Erythroblast (primary cell): ENCODE measurements at regions not wholly inside any gene's neighbourhood (a gene's known extent, or its start where the extent isn't known, plus 50 kb on each side); places are given as distances from the start of the nearest gene placed in this dataset.

ENCODE experiments used
- GATA1 ChIP-seq: IDR thresholded peaks from 2 replicates; pipeline ENCODE4 v1.6.1; 2011; ENCODE audit warnings: low read depth, mild to moderate bottlenecking, control low read depth, low read length, moderate library complexity
- POLR2A ChIP-seq: IDR thresholded peaks from 2 replicates; pipeline ENCODE4 v1.6.1; 2011; ENCODE audit warnings: mild to moderate bottlenecking, low read length

DNA sequence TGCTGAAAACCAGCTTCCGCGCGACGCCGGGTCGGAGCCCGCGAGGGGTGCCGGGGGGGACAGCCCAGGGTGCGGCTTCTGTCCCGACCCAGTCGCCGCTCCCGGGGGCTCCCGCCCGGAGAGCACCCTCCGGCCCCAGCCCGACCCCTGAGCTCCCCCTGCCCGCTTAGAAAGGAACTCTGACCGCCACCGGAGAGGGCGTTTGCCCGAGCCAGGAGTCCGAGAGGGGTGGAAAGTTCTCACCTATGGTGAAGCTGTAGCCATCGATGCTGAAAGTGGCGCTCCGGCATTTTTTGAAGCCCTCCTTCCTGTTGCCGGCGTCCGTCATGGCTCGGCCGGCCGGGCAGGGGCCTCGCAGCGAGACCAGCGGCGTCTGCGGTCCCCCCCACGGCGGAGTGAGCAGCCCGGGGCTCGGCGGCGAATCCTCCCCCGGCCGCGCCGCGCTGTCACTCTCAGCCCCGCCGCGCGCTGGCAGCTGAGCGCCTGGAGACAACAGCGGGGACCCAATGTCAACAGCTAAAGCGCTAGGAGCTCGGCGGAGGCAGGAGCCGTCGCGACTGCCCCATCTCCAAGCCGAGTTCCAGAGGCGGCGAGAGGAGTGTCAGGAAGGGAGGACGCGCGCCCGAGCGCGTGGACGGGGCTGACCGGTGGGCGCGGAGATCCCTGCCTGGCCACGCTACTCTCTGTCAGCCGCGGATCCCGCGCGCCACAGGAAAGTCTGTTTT lies 191.6 kb downstream of the LSM5 start:
- TF ChIP-seq POLR2A: no peak
- TF ChIP-seq GATA1: no peak
